ENCODE measurements at regions not wholly inside any gene's neighbourhood (a gene's known extent, or its start where the extent isn't known, plus 50 kb on each side); places are given as distances from the start of the nearest gene placed in this dataset.

- Histone ChIP-seq H3K9me3 (ENCODE audit: insufficient read depth, low read length) (no peaks in the 10 kb centered on the region), H3K9ac (ENCODE audit: insufficient read length, low read depth) (no peak overlapping the region), H3K4me1 (ENCODE audit: insufficient read depth, insufficient read length) (no peaks in the 10 kb centered on the region), H3K36me3 (ENCODE audit: insufficient read depth, insufficient read length, low read length) (no peaks in the 10 kb centered on the region), H3K4me3 (ENCODE audit: insufficient read length, low read depth) (no peak overlapping the region), H3K27me3 (ENCODE audit: insufficient read depth, insufficient read length) (no peaks in the 10 kb centered on the region)
- DNase-seq (ENCODE audit: low read depth, low spot score) = no peak
- no peak for TF ChIP-seq SUZ12 (IDR thresholded peaks at IDR 0.05; ENCODE audit: extremely low read depth, insufficient read depth, insufficient read length)
- no peak for TF ChIP-seq ZNF274 (IDR thresholded peaks at IDR 0.05; ENCODE audit: low read depth, low read length)
- TF ChIP-seq YY1 (IDR thresholded peaks at IDR 0.05; ENCODE audit: insufficient read depth, insufficient read length) = no peak
These were observed 204.0 kb upstream of the POU3F3 start for GRCh38 chr2:104649866-104650265.

DNA sequence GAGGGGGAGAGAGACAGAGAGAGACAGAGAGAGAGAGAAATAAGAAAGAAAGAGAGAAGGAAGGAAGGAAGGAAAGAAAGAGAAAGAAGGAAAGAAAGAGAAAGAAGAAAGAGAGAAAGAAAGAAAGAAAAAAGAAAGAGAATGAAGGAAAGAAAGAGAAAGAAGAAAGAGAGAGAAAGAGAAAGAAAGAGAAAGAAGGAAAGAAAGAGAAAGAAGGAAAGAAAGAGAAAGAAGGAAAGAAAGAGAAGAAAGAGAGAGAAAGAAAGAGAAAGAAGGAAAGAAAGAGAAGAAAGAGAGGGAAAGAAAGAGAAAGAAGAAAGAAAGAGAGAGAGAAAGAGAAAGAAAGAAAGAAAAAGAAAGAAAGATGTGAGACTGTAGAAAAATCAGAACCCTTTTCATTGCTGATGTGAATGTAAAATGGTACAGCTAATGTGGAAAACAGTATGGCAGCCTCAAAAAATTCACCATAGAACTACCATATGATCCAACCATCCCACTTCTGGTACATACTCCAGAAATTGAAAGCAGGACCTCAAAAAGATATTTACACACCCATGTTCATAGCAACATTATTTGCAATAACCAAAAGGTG lies 203.4 kb upstream of the POU3F3 start:
- no peaks in the 10 kb centered on the region for H3K9me3 ChIP-seq (ENCODE audit: insufficient read depth, low read length)
- no peaks in the 10 kb centered on the region for H3K36me3 ChIP-seq (ENCODE audit: insufficient read depth, insufficient read length, low read length)
- H3K27me3 ChIP-seq (ENCODE audit: insufficient read depth, insufficient read length) = no peaks in the 10 kb centered on the region
- TF ChIP-seq YY1 (IDR thresholded peaks at IDR 0.05; ENCODE audit: insufficient read depth, insufficient read length) (no peak), ZNF274 (IDR thresholded peaks at IDR 0.05; ENCODE audit: low read depth, low read length) (no peak), SUZ12 (IDR thresholded peaks at IDR 0.05; ENCODE audit: extremely low read depth, insufficient read depth, insufficient read length) (no peak)
- no peaks in the 10 kb centered on the region for H3K4me1 ChIP-seq (ENCODE audit: insufficient read depth, insufficient read length)
- no peak overlapping the region for H3K9ac ChIP-seq (ENCODE audit: insufficient read length, low read depth)
- no peak overlapping the region for H3K4me3 ChIP-seq (ENCODE audit: insufficient read length, low read depth)
- DNase-seq (ENCODE audit: low read depth, low spot score) = no peak

DNA sequence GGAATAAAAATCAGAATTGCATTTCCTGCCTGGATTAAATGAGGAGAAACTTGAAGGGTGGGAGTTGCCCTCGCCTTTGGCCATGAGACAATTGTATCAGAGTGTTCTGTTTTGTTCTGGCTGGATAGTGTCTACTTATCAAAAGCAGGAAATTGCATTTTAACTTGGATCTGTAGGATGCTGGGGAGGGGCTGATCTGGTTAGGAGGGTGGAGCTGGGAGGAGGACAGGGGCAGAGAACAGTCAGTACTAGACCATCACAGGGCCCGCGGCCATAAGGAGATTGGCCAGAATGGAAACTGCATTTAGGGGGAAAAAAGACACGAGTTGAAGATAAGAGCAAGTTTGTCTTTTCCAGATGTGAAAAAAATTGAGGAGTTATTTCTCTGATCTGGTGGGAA lies 199.1 kb upstream of the POU3F3 start:
- H3K36me3 ChIP-seq (ENCODE audit: insufficient read depth, insufficient read length, low read length) = no peaks in the 10 kb centered on the region
- TF ChIP-seq YY1 (IDR thresholded peaks at IDR 0.05; ENCODE audit: insufficient read depth, insufficient read length) (no peak), SUZ12 (IDR thresholded peaks at IDR 0.05; ENCODE audit: extremely low read depth, insufficient read depth, insufficient read length) (no peak), ZNF274 (IDR thresholded peaks at IDR 0.05; ENCODE audit: low read depth, low read length) (no peak)
- peaks cover 3% of the 10 kb centered on the region for H3K27me3 ChIP-seq (ENCODE audit: insufficient read depth, insufficient read length)
- peaks cover 5% of the 10 kb centered on the region for H3K4me1 ChIP-seq (ENCODE audit: insufficient read depth, insufficient read length)
- H3K4me3 ChIP-seq (ENCODE audit: insufficient read length, low read depth) = no peak overlapping the region
- H3K9me3 ChIP-seq (ENCODE audit: insufficient read depth, low read length) = no peaks in the 10 kb centered on the region
- DNase-seq (ENCODE audit: low read depth, low spot score) = no peak
- H3K9ac ChIP-seq (ENCODE audit: insufficient read length, low read depth) = no peak overlapping the region

DNA sequence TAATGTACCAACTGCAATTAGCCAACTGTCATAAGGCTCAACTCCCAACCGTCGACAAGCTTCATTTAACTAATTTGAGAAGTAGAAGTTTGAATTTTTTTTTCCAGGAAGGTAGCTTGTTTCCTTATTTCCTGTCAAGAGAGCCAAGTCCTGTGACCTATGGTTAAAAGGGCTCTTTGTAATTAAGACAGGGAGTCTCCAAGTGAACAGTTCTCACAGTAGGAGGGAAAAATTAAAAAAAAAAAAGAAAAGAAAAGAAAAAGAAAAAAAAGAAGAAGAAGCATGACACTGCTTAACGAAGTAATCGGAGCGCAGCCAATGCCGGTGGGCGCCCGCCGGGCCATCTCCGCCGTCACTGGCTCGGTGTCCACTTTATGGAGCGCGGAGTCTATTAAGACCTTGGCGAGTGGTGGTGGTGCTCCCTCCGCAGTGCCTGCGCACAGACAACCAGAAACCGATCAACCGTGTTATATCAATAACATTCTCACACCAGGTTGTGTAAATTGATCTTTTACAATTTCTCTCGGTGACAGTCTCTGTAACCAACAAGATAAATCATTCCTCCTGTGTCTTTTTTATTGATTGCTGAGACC lies 197.2 kb upstream of the POU3F3 start:
- no peak for DNase-seq (ENCODE audit: low read depth, low spot score)
- H3K4me1 ChIP-seq (ENCODE audit: insufficient read depth, insufficient read length) = peaks cover 5% of the 10 kb centered on the region

GRCh38 chr2:104658144-104658835 lies 195.6 kb upstream of the POU3F3 start:
- no peaks in the 10 kb centered on the region for H3K9me3 ChIP-seq (ENCODE audit: insufficient read depth, low read length)
- peaks cover 5% of the 10 kb centered on the region for H3K4me1 ChIP-seq (ENCODE audit: insufficient read depth, insufficient read length)
- peak overlapping the region; percentile 71 for H3K9ac ChIP-seq (ENCODE audit: insufficient read length, low read depth)
- peak overlapping the region; percentile 36 for H3K4me3 ChIP-seq (ENCODE audit: insufficient read length, low read depth)
- no peaks in the 10 kb centered on the region for H3K36me3 ChIP-seq (ENCODE audit: insufficient read depth, insufficient read length, low read length)
- DNase-seq (ENCODE audit: low read depth, low spot score) = no peak
- peaks cover 10% of the 10 kb centered on the region for H3K27me3 ChIP-seq (ENCODE audit: insufficient read depth, insufficient read length)
- TF ChIP-seq SUZ12 (IDR thresholded peaks at IDR 0.05; ENCODE audit: extremely low read depth, insufficient read depth, insufficient read length) = no peak
- TF ChIP-seq ZNF274 (IDR thresholded peaks at IDR 0.05; ENCODE audit: low read depth, low read length) = no peak
- no peak for TF ChIP-seq YY1 (IDR thresholded peaks at IDR 0.05; ENCODE audit: insufficient read depth, insufficient read length)

More for the DNA sequence above, 197.2 kb upstream of the POU3F3 start:
- H3K4me3 ChIP-seq (ENCODE audit: insufficient read length, low read depth) = no peak overlapping the region
- no peaks in the 10 kb centered on the region for H3K36me3 ChIP-seq (ENCODE audit: insufficient read depth, insufficient read length, low read length)
- H3K27me3 ChIP-seq (ENCODE audit: insufficient read depth, insufficient read length) = peaks cover 10% of the 10 kb centered on the region
- no peaks in the 10 kb centered on the region for H3K9me3 ChIP-seq (ENCODE audit: insufficient read depth, low read length)
- H3K9ac ChIP-seq (ENCODE audit: insufficient read length, low read depth) = no peak overlapping the region
- no peak for TF ChIP-seq SUZ12 (IDR thresholded peaks at IDR 0.05; ENCODE audit: extremely low read depth, insufficient read depth, insufficient read length)
- TF ChIP-seq ZNF274 (IDR thresholded peaks at IDR 0.05; ENCODE audit: low read depth, low read length) = no peak
- no peak for TF ChIP-seq YY1 (IDR thresholded peaks at IDR 0.05; ENCODE audit: insufficient read depth, insufficient read length)

- peak overlapping the region; percentile 36 for H3K4me3 ChIP-seq (ENCODE audit: insufficient read length, low read depth)
- no peak for TF ChIP-seq SUZ12 (IDR thresholded peaks at IDR 0.05; ENCODE audit: extremely low read depth, insufficient read depth, insufficient read length)
- no peak for TF ChIP-seq YY1 (IDR thresholded peaks at IDR 0.05; ENCODE audit: insufficient read depth, insufficient read length)
- TF ChIP-seq ZNF274 (IDR thresholded peaks at IDR 0.05; ENCODE audit: low read depth, low read length) = no peak
- no peaks in the 10 kb centered on the region for H3K36me3 ChIP-seq (ENCODE audit: insufficient read depth, insufficient read length, low read length)
- H3K9me3 ChIP-seq (ENCODE audit: insufficient read depth, low read length) = no peaks in the 10 kb centered on the region
- peaks cover 5% of the 10 kb centered on the region for H3K4me1 ChIP-seq (ENCODE audit: insufficient read depth, insufficient read length)
- peaks cover 10% of the 10 kb centered on the region for H3K27me3 ChIP-seq (ENCODE audit: insufficient read depth, insufficient read length)
- no peak for DNase-seq (ENCODE audit: low read depth, low spot score)
- peak overlapping the region; percentile 71 for H3K9ac ChIP-seq (ENCODE audit: insufficient read length, low read depth)
These were observed 194.9 kb upstream of the POU3F3 start for GRCh38 chr2:104658904-104659591.

GRCh38 chr2:104660991-104661390 lies 192.9 kb upstream of the POU3F3 start:
- Histone ChIP-seq H3K4me3 (ENCODE audit: insufficient read length, low read depth) (no peak overlapping the region), H3K27me3 (ENCODE audit: insufficient read depth, insufficient read length) (peaks cover 10% of the 10 kb centered on the region), H3K9me3 (ENCODE audit: insufficient read depth, low read length) (no peaks in the 10 kb centered on the region), H3K9ac (ENCODE audit: insufficient read length, low read depth) (no peak overlapping the region), H3K4me1 (ENCODE audit: insufficient read depth, insufficient read length) (peaks cover 5% of the 10 kb centered on the region), H3K36me3 (ENCODE audit: insufficient read depth, insufficient read length, low read length) (no peaks in the 10 kb centered on the region)
- TF ChIP-seq YY1 (IDR thresholded peaks at IDR 0.05; ENCODE audit: insufficient read depth, insufficient read length) (no peak), ZNF274 (IDR thresholded peaks at IDR 0.05; ENCODE audit: low read depth, low read length) (no peak), SUZ12 (IDR thresholded peaks at IDR 0.05; ENCODE audit: extremely low read depth, insufficient read depth, insufficient read length) (no peak)
- DNase-seq (ENCODE audit: low read depth, low spot score) = no peak
